Karpas-422 (cell line): ENCODE measurements at regions not wholly inside any gene's neighbourhood (a gene's known extent, or its start where the extent isn't known, plus 50 kb on each side); places are given as distances from the start of the nearest gene placed in this dataset.
"Not testable (repeated sequence)": the region's sequence is repeated elsewhere in the genome, so short reads cannot be mapped to it uniquely, and the experiment has no call there.

Source experiments
- DNase-seq: peaks from one replicate; pipeline ENCODE4 v3.0.0-alpha.2; 2015
- H2AFZ ChIP-seq: fragments of 200-600 bp; sonication (generic); 2 replicates; pipeline ENCODE4 v1.6.1; 2014; ENCODE audit warnings: antibody characterized with exemption, low read length, mixed read lengths
- H3K27ac ChIP-seq: fragments of 200-600 bp; sonication (generic); 2 replicates; pipeline ENCODE4 v1.5.1; 2014; ENCODE audit warnings: mild to moderate bottlenecking, low read length, moderate library complexity
- H3K27me3 ChIP-seq: fragments of 200-600 bp; sonication (generic); 2 replicates; pipeline ENCODE4 v1.6.1; 2014; ENCODE audit warnings: low read length, mixed read lengths
- H3K36me3 ChIP-seq: fragments of 200-600 bp; sonication (generic); 2 replicates; pipeline ENCODE4 v1.6.1; 2014; ENCODE audit warnings: low read length, mixed read lengths; ENCODE audit not compliant: insufficient read depth
- H3K4me1 ChIP-seq: fragments of 200-600 bp; sonication (generic); 2 replicates; pipeline ENCODE4 v1.6.1; 2014; ENCODE audit warnings: mild to moderate bottlenecking, low read length, mixed read lengths
- H3K4me2 ChIP-seq: fragments of 200-600 bp; sonication (generic); 2 replicates; pipeline ENCODE4 v1.6.1; 2014; ENCODE audit warnings: low read length, low read depth, mild to moderate bottlenecking; ENCODE audit not compliant: poor library complexity, severe bottlenecking
- H3K4me3 ChIP-seq: fragments of 200-600 bp; sonication (generic); 2 replicates; pipeline ENCODE4 v1.5.1; 2014; ENCODE audit warnings: mild to moderate bottlenecking, antibody characterized with exemption, low read length, mixed read lengths
- H3K79me2 ChIP-seq: fragments of 200-600 bp; sonication (generic); 2 replicates; pipeline ENCODE4 v1.6.1; 2014; ENCODE audit warnings: mild to moderate bottlenecking, low read length, mixed read lengths
- H3K9ac ChIP-seq: fragments of 200-600 bp; sonication (generic); 2 replicates; pipeline ENCODE4 v1.6.0; 2014; ENCODE audit warnings: low read length
- H3K9me2 ChIP-seq: fragments of 200-600 bp; sonication (generic), shearing (Covaris generic); replicated peaks from 2 replicates; pipeline ENCODE4 v1.6.0; 2014; ENCODE audit warnings: mild to moderate bottlenecking, low read length, moderate library complexity; ENCODE audit not compliant: insufficient read depth
- H3K9me3 ChIP-seq: fragments of 300-700, 200-600 bp; sonication (generic); 2 replicates; pipeline ENCODE4 v1.6.1; 2014; ENCODE audit warnings: low read length, mixed read lengths
- H4K20me1 ChIP-seq: fragments of 200-600 bp; sonication (generic); 2 replicates; pipeline ENCODE4 v1.6.1; 2014; ENCODE audit warnings: mild to moderate bottlenecking, antibody characterized with exemption, low read length, low read depth; ENCODE audit not compliant: insufficient read depth

GRCh38 chr2:236639461-236640235 lies 70.0 kb downstream of the ACKR3 start:
- H4K20me1 ChIP-seq = no peaks in the 10 kb centered on the region
- no peaks in the 10 kb centered on the region for H3K79me2 ChIP-seq
- no peak for DNase-seq
- no peaks in the 10 kb centered on the region for H3K9me3 ChIP-seq
- no peak overlapping the region for H3K27ac ChIP-seq
- no peak overlapping the region for H3K4me2 ChIP-seq
- no peaks in the 10 kb centered on the region for H3K4me1 ChIP-seq
- H3K4me3 ChIP-seq = no peak overlapping the region
- H3K9ac ChIP-seq = no peak overlapping the region
- H3K27me3 ChIP-seq = no peaks in the 10 kb centered on the region
- H2AFZ ChIP-seq = no peak overlapping the region
- H3K9me2 ChIP-seq = no peaks in the 10 kb centered on the region
- no peaks in the 10 kb centered on the region for H3K36me3 ChIP-seq

GRCh38 chr2:236641051-236641726 lies 71.6 kb downstream of the ACKR3 start:
- H4K20me1 ChIP-seq = no peaks in the 10 kb centered on the region
- no peak overlapping the region for H3K27ac ChIP-seq
- H3K9me3 ChIP-seq = no peaks in the 10 kb centered on the region
- H3K9ac ChIP-seq = no peak overlapping the region
- H3K27me3 ChIP-seq = no peaks in the 10 kb centered on the region
- no peak overlapping the region for H2AFZ ChIP-seq
- H3K79me2 ChIP-seq = no peaks in the 10 kb centered on the region
- no peaks in the 10 kb centered on the region for H3K36me3 ChIP-seq
- no peaks in the 10 kb centered on the region for H3K4me1 ChIP-seq
- H3K9me2 ChIP-seq = no peaks in the 10 kb centered on the region
- DNase-seq = no peak
- H3K4me2 ChIP-seq = no peak overlapping the region
- no peak overlapping the region for H3K4me3 ChIP-seq

- Histone ChIP-seq H3K36me3 (no peaks in the 10 kb centered on the region), H3K79me2 (no peaks in the 10 kb centered on the region), H3K9ac (no peak overlapping the region), H3K27ac (no peak overlapping the region), H4K20me1 (no peaks in the 10 kb centered on the region), H3K4me1 (no peaks in the 10 kb centered on the region), H2AFZ (no peak overlapping the region), H3K27me3 (no peaks in the 10 kb centered on the region), H3K9me2 (no peaks in the 10 kb centered on the region), H3K4me3 (no peak overlapping the region), H3K9me3 (no peaks in the 10 kb centered on the region), H3K4me2 (no peak overlapping the region)
- DNase-seq = no peak
Measured at GRCh38 chr2:236642125-236642524, 72.5 kb downstream of the ACKR3 start.

- DNase-seq = no peak
- Histone ChIP-seq H3K27ac (no peak overlapping the region), H3K4me1 (no peaks in the 10 kb centered on the region), H3K79me2 (no peaks in the 10 kb centered on the region), H3K9me2 (no peaks in the 10 kb centered on the region), H3K36me3 (no peaks in the 10 kb centered on the region), H4K20me1 (no peaks in the 10 kb centered on the region), H3K9me3 (no peaks in the 10 kb centered on the region), H2AFZ (no peak overlapping the region), H3K4me3 (no peak overlapping the region), H3K27me3 (no peaks in the 10 kb centered on the region), H3K4me2 (no peak overlapping the region), H3K9ac (no peak overlapping the region)
Measured at GRCh38 chr2:236642584-236643291, 73.1 kb downstream of the ACKR3 start.

GRCh38 chr2:236643480-236643879 lies 73.9 kb downstream of the ACKR3 start:
- no peaks in the 10 kb centered on the region for H4K20me1 ChIP-seq
- no peak overlapping the region for H3K4me3 ChIP-seq
- H2AFZ ChIP-seq = no peak overlapping the region
- no peaks in the 10 kb centered on the region for H3K27me3 ChIP-seq
- no peaks in the 10 kb centered on the region for H3K9me3 ChIP-seq
- no peak overlapping the region for H3K4me2 ChIP-seq
- H3K9me2 ChIP-seq = no peaks in the 10 kb centered on the region
- H3K36me3 ChIP-seq = no peaks in the 10 kb centered on the region
- DNase-seq = no peak
- no peaks in the 10 kb centered on the region for H3K4me1 ChIP-seq
- H3K79me2 ChIP-seq = no peaks in the 10 kb centered on the region
- no peak overlapping the region for H3K9ac ChIP-seq
- no peak overlapping the region for H3K27ac ChIP-seq

GRCh38 chr2:236644067-236644466 lies 74.4 kb downstream of the ACKR3 start:
- no peak overlapping the region for H2AFZ ChIP-seq
- H3K27ac ChIP-seq = no peak overlapping the region
- no peaks in the 10 kb centered on the region for H3K27me3 ChIP-seq
- H3K4me1 ChIP-seq = no peaks in the 10 kb centered on the region
- no peak overlapping the region for H3K9ac ChIP-seq
- H4K20me1 ChIP-seq = no peaks in the 10 kb centered on the region
- no peaks in the 10 kb centered on the region for H3K9me3 ChIP-seq
- DNase-seq = no peak
- H3K79me2 ChIP-seq = no peaks in the 10 kb centered on the region
- H3K9me2 ChIP-seq = no peaks in the 10 kb centered on the region
- H3K4me2 ChIP-seq = no peak overlapping the region
- no peak overlapping the region for H3K4me3 ChIP-seq
- no peaks in the 10 kb centered on the region for H3K36me3 ChIP-seq

- Histone ChIP-seq H3K79me2 (no peaks in the 10 kb centered on the region), H3K27ac (no peak overlapping the region), H3K4me3 (no peak overlapping the region), H3K4me1 (no peaks in the 10 kb centered on the region), H3K9me2 (no peaks in the 10 kb centered on the region), H3K4me2 (no peak overlapping the region), H3K9me3 (no peaks in the 10 kb centered on the region), H2AFZ (no peak overlapping the region), H3K9ac (no peak overlapping the region), H3K27me3 (no peaks in the 10 kb centered on the region), H4K20me1 (no peaks in the 10 kb centered on the region), H3K36me3 (no peaks in the 10 kb centered on the region)
- no peak for DNase-seq
Measured at GRCh38 chr2:236644502-236644911, 74.9 kb downstream of the ACKR3 start.

- H3K27me3 ChIP-seq, H3K4me1 ChIP-seq, H3K4me2 ChIP-seq, H3K9ac ChIP-seq, DNase-seq, H4K20me1 ChIP-seq, H3K27ac ChIP-seq, H3K36me3 ChIP-seq, H3K9me3 ChIP-seq, H3K4me3 ChIP-seq, H3K9me2 ChIP-seq, H2AFZ ChIP-seq, H3K79me2 ChIP-seq: not testable (repeated sequence)
Measured at GRCh38 chr2:236645141-236645540, 75.5 kb downstream of the ACKR3 start.
